Osteocyte (in vitro differentiated cells): ENCODE measurements at regions not wholly inside any gene's neighbourhood (a gene's known extent, or its start where the extent isn't known, plus 50 kb on each side); places are given as distances from the start of the nearest gene placed in this dataset.

ENCODE experiments used
- DNase-seq: peaks from one replicate; pipeline ENCODE4 v3.0.0; 2021; ENCODE audit warnings: mixed read lengths; ENCODE audit not compliant: unreplicated experiment; ENCODE audit errors: extremely low spot score
- H3K27ac Mint-ChIP-seq: one replicate; pipeline ENCODE4 v1.8.0; 2021; ENCODE audit warnings: mild to moderate bottlenecking, mixed read lengths; ENCODE audit not compliant: unreplicated experiment
- H3K27me3 Mint-ChIP-seq: one replicate; pipeline ENCODE4 v1.8.0; 2021; ENCODE audit warnings: mixed read lengths; ENCODE audit not compliant: unreplicated experiment
- H3K36me3 Mint-ChIP-seq: one replicate; pipeline ENCODE4 v1.8.0; 2021; ENCODE audit warnings: mixed read lengths; ENCODE audit not compliant: unreplicated experiment
- H3K4me1 Mint-ChIP-seq: one replicate; pipeline ENCODE4 v1.8.0; 2021; ENCODE audit warnings: mixed read lengths; ENCODE audit not compliant: unreplicated experiment
- H3K4me3 Mint-ChIP-seq: one replicate; pipeline ENCODE4 v1.8.0; 2021; ENCODE audit warnings: mild to moderate bottlenecking, moderate library complexity, mixed read lengths; ENCODE audit not compliant: unreplicated experiment
- H3K9me3 Mint-ChIP-seq: one replicate; pipeline ENCODE4 v1.8.0; 2021; ENCODE audit warnings: mixed read lengths; ENCODE audit not compliant: unreplicated experiment
- CTCF ChIP-seq: fragments of 200-600 bp; sonication (generic); IDR thresholded peaks from 2 replicates; pipeline ENCODE4 v1.5.0; 2021; ENCODE audit warnings: antibody characterized with exemption, mild to moderate bottlenecking, moderate library complexity

DNA sequence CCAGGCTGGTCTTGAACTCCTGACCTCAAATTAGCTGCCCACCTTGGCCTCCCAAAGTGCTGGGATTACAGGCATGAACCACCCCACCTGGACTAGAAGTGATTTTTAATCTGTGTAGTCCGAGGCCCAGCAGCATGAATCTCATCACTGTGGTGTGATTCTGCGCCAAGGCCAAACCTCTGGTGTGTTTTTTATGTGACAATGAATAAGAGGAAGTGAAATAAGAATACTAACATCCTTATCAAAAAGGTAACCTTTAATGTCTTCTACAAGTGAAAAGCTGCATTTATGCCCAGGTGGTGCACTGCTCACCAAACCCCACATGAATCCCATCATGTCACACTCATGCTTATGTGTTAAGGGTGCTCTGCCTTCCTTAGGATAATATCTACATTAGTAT is 77.1 kb upstream of the OR9Q1 start:
- Mint-ChIP-seq H3K27ac (no peak overlapping the region), H3K36me3 (no peaks in the 10 kb centered on the region), H3K4me1 (no peaks in the 10 kb centered on the region), H3K9me3 (no peaks in the 10 kb centered on the region), H3K4me3 (no peak overlapping the region), H3K27me3 (no peaks in the 10 kb centered on the region)
- no peak for DNase-seq
- no peak for TF ChIP-seq CTCF

- H3K9me3 Mint-ChIP-seq = no peaks in the 10 kb centered on the region
- no peaks in the 10 kb centered on the region for H3K36me3 Mint-ChIP-seq
- no peak for TF ChIP-seq CTCF
- H3K27me3 Mint-ChIP-seq = no peaks in the 10 kb centered on the region
- H3K4me3 Mint-ChIP-seq = no peak overlapping the region
- DNase-seq = no peak
- H3K4me1 Mint-ChIP-seq = no peaks in the 10 kb centered on the region
- H3K27ac Mint-ChIP-seq = no peak overlapping the region
These were observed 59.0 kb upstream of the OR9Q1 start for GRCh38 chr11:57964660-57965059.

DNA sequence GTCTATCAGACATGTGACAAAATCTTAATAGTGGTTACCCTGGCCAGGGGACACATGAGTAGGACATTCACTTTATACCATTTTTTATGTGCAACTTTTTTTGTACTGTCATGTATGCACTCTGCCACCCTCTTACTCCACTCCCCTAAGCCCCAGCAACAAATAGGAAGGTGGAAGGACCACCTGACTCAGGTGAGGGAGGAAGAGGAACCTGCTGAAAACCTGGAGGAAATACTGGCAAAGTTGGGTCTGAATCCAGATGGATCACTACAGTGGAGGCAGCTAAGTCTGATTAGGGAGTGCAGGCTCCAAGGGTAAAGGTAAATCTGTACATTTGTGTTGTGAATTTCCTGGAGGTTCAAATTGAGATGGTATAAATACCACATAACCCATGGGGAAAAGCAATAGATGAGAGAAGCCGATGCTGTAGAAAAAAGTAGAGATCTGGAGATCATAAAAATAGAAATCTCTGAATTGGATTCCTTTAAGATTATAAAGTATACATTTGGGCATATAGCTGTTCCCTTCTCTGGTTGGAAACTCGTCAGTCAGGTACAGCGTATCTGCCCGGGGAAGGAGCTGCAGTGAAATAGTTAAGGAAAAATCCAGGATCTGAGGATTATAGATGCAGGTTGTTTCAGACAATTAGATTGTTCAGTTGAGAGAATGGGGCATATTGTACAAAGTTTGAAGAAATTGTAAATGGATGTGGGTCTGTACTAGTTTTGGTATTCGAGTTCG is 52.2 kb upstream of the OR9Q1 start:
- Mint-ChIP-seq H3K4me3 (no peak overlapping the region), H3K36me3 (no peaks in the 10 kb centered on the region), H3K27me3 (peaks cover 4% of the 10 kb centered on the region), H3K4me1 (no peaks in the 10 kb centered on the region), H3K27ac (no peak overlapping the region), H3K9me3 (no peaks in the 10 kb centered on the region)
- no peak for DNase-seq
- no peak for TF ChIP-seq CTCF

GRCh38 chr11:57972013-57972367 is 51.7 kb upstream of the OR9Q1 start:
- no peaks in the 10 kb centered on the region for H3K4me1 Mint-ChIP-seq
- H3K27ac Mint-ChIP-seq = no peak overlapping the region
- no peak for TF ChIP-seq CTCF
- H3K4me3 Mint-ChIP-seq = no peak overlapping the region
- DNase-seq = no peak
- no peaks in the 10 kb centered on the region for H3K9me3 Mint-ChIP-seq
- H3K27me3 Mint-ChIP-seq = peaks cover 4% of the 10 kb centered on the region
- no peaks in the 10 kb centered on the region for H3K36me3 Mint-ChIP-seq
